Hepatocyte (in vitro differentiated cells): ENCODE measurements at regions not wholly inside any gene's neighbourhood (a gene's known extent, or its start where the extent isn't known, plus 50 kb on each side); places are given as distances from the start of the nearest gene placed in this dataset.
"Not testable (repeated sequence)": the region's sequence is repeated elsewhere in the genome, so short reads cannot be mapped to it uniquely, and the experiment has no call there.

ENCODE experiments used
- DNase-seq: peaks from one replicate; pipeline ENCODE4 v3.0.0-alpha.2; 2016; ENCODE audit warnings: low spot score
- H2AFZ ChIP-seq: fragments of 200-600 bp; sonication (generic); 2 replicates; pipeline ENCODE4 v1.6.0; 2016; ENCODE audit warnings: antibody characterized with exemption, mild to moderate bottlenecking
- H3K27ac ChIP-seq: fragments of 200-600 bp; sonication (generic); 2 replicates; pipeline ENCODE4 v1.5.1; 2016; ENCODE audit warnings: mild to moderate bottlenecking
- H3K27me3 ChIP-seq: fragments of 200-600 bp; sonication (generic); 2 replicates; pipeline ENCODE4 v1.6.1; 2016
- H3K36me3 ChIP-seq: fragments of 200-600 bp; sonication (generic); replicated peaks from 2 replicates; pipeline ENCODE4 v1.5.1; 2016; ENCODE audit warnings: low read depth; ENCODE audit not compliant: insufficient read depth
- H3K4me1 ChIP-seq: fragments of 200-600 bp; sonication (generic); 2 replicates; pipeline ENCODE4 v1.5.1; 2016; ENCODE audit warnings: mild to moderate bottlenecking, moderate library complexity; ENCODE audit not compliant: insufficient read depth
- H3K4me2 ChIP-seq: fragments of 200-600 bp; sonication (generic); 2 replicates; pipeline ENCODE4 v1.6.0; 2016
- H3K4me3 ChIP-seq: fragments of 200-600 bp; sonication (generic); 2 replicates; pipeline ENCODE4 v1.5.1; 2016; ENCODE audit warnings: mild to moderate bottlenecking
- H3K79me2 ChIP-seq: fragments of 200-600 bp; sonication (generic); 2 replicates; pipeline ENCODE4 v1.6.0; 2017; ENCODE audit warnings: mild to moderate bottlenecking
- H3K9me2 ChIP-seq: fragments of 200-600 bp; sonication (generic); replicated peaks from 2 replicates; pipeline ENCODE4 v1.6.0; 2017; ENCODE audit warnings: mild to moderate bottlenecking; ENCODE audit not compliant: insufficient read depth
- H3K9me3 ChIP-seq: fragments of 200-600 bp; sonication (generic); 2 replicates; pipeline ENCODE4 v1.5.1; 2016; ENCODE audit warnings: low read depth, mild to moderate bottlenecking
- H4K20me1 ChIP-seq: fragments of 200-600 bp; sonication (generic); 2 replicates; pipeline ENCODE4 v1.6.0; 2016; ENCODE audit warnings: mild to moderate bottlenecking; ENCODE audit not compliant: insufficient read depth, poor library complexity, severe bottlenecking
- CTCF ChIP-seq: fragments of 200-600 bp; sonication (generic); IDR thresholded peaks from 2 replicates; pipeline ENCODE4 v1.5.1; 2016; ENCODE audit warnings: antibody characterized with exemption, mild to moderate bottlenecking; ENCODE audit not compliant: poor library complexity
- EZH2 ChIP-seq: fragments of 200-600 bp; sonication (generic); IDR thresholded peaks from 2 replicates; pipeline ENCODE4 v1.6.1; 2016; ENCODE audit warnings: antibody characterized with exemption, mild to moderate bottlenecking, borderline replicate concordance
- EZH2phosphoT487 ChIP-seq: fragments of 200-600 bp; sonication (generic); IDR thresholded peaks from one replicate; pipeline ENCODE4 v1.6.1; 2018; ENCODE audit warnings: antibody characterized with exemption, mild to moderate bottlenecking, low read depth, moderate library complexity; ENCODE audit not compliant: unreplicated experiment, severe bottlenecking
- WGBS: methylation state at CpG from one replicate; pipeline ENCODE4 v1.1.6; 2016; ENCODE audit warnings: low lambda C conversion rate; ENCODE audit errors: missing lambda C conversion rate; 5-methylcytosine and 5-hydroxymethylcytosine counted together

GRCh38 chr4:28842271-28842670, 1877.9 kb upstream of the PCDH7 start:
- Histone ChIP-seq H3K9me3 (no peaks in the 10 kb centered on the region), H3K79me2 (no peaks in the 10 kb centered on the region), H3K4me3 (no peak overlapping the region), H2AFZ (no peak overlapping the region), H3K27me3 (no peaks in the 10 kb centered on the region), H3K9me2 (no peaks in the 10 kb centered on the region), H3K36me3 (no peaks in the 10 kb centered on the region), H4K20me1 (no peaks in the 10 kb centered on the region), H3K4me2 (no peak overlapping the region), H3K4me1 (no peaks in the 10 kb centered on the region), H3K27ac (no peak overlapping the region)
- whole genome bisulfite sequencing = 54% methylated on average over 6 of the region's 6 CpGs
- no peak for TF ChIP-seq EZH2
- no peak for TF ChIP-seq CTCF
- no peak for DNase-seq

- TF ChIP-seq EZH2phosphoT487 (no peak), CTCF (no peak), EZH2 (no peak)
- H3K4me3 ChIP-seq = no peak overlapping the region
- no peak overlapping the region for H3K4me2 ChIP-seq
- H3K27ac ChIP-seq = no peak overlapping the region
- H3K9me2 ChIP-seq = no peaks in the 10 kb centered on the region
- H4K20me1 ChIP-seq = no peaks in the 10 kb centered on the region
- no peak overlapping the region for H2AFZ ChIP-seq
- no peaks in the 10 kb centered on the region for H3K27me3 ChIP-seq
- H3K79me2 ChIP-seq = no peaks in the 10 kb centered on the region
- no peaks in the 10 kb centered on the region for H3K4me1 ChIP-seq
- H3K36me3 ChIP-seq = no peaks in the 10 kb centered on the region
- DNase-seq = no peak
- no peaks in the 10 kb centered on the region for H3K9me3 ChIP-seq
These were observed 1875.0 kb upstream of the PCDH7 start for GRCh38 chr4:28845158-28845557.

DNA sequence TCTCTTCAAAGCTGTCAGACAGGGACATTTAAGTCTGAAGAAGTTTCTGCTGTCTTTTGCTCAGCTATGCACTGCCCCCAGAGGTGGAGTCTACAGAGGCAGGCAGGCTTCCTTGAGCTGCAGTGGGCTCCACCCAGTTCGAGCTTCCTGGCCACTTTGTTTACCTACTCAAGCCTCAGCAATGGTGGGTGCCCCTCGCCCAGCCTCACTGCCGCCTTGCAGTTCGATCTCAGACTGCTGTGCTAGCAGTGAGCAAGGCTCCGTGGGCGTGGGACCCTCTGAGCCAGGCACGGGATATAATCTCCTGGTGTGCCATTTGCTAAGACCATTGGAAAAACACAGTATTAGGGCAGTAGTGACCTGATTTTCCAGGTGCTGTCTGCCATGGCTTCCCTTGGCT, 1863.1 kb upstream of the PCDH7 start:
- H3K4me3 ChIP-seq, H3K9me3 ChIP-seq, H3K9me2 ChIP-seq, H3K79me2 ChIP-seq, H3K27ac ChIP-seq, H2AFZ ChIP-seq, H3K36me3 ChIP-seq, H3K27me3 ChIP-seq, H3K4me2 ChIP-seq, H4K20me1 ChIP-seq, H3K4me1 ChIP-seq, DNase-seq: not testable (repeated sequence)
- 94% methylated on average over 7 of the region's 7 CpGs for WGBS

DNA sequence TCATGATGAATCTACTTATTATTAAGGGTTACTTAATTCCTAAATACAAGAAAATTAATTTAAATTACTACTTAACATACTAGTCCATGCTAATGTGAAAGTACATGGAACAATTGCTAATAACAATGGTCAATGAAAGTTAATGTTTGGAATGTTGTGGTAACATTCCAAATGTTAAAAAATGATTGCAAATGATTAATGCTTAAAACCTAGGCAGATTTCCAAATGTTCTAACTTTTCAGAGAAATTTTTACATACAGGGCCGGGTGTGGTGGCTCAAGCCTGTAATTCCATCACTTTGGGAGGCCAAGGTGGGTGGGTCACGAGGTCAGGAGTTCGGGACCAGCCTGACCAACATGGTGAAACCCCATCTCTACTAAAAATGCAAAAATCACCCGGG, 1851.3 kb upstream of the PCDH7 start:
- no peak overlapping the region for H3K4me3 ChIP-seq
- H3K9me3 ChIP-seq = no peaks in the 10 kb centered on the region
- no peak for TF ChIP-seq CTCF
- TF ChIP-seq EZH2 = no peak
- H2AFZ ChIP-seq = no peak overlapping the region
- H3K36me3 ChIP-seq = no peaks in the 10 kb centered on the region
- no peak overlapping the region for H3K27ac ChIP-seq
- H3K4me1 ChIP-seq = no peaks in the 10 kb centered on the region
- no peak overlapping the region for H3K4me2 ChIP-seq
- no peaks in the 10 kb centered on the region for H3K79me2 ChIP-seq
- WGBS = 92% methylated on average over 4 of the region's 4 CpGs
- no peaks in the 10 kb centered on the region for H3K27me3 ChIP-seq
- no peaks in the 10 kb centered on the region for H4K20me1 ChIP-seq
- H3K9me2 ChIP-seq = no peaks in the 10 kb centered on the region
- no peak for DNase-seq
